ENCODE measurements at regions not wholly inside any gene's neighbourhood (a gene's known extent, or its start where the extent isn't known, plus 50 kb on each side); places are given as distances from the start of the nearest gene placed in this dataset.
A peak's percentile ranks its signal among the peaks of the same experiment; 100 is the strongest.

DNA sequence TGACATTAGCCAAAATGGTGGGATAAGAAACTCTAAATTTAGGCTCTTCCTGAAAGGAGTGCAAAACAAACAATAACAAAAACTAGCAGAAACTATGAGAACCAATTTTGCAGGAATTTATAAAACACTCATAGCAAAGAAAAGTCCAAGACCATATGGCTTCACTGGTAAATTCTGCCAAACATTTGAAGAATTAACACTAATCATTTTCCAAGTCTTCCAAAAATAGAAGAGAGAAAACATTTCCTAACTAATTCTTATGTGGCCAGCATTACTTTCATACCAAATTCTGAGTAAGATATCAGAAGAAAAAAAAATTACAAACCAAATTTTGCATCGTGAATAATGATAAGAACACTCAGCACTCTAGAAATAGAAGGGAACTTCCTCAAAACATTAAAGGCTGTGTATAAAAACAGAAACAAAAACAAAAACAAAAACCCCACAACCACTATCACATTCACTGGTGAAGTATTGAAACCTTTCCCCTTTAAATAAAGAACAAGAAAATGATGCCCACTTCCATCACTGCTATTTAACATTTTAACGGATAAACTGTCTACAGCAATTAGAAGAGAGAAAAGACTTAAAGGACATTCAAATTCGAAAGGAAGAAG is 524.3 kb upstream of the GALNTL6 start:
- WGBS, 2 donors = 54 to 56% methylated on average over 3 of the region's 3 CpGs
- intact Hi-C loops (cut with DNase I; ENCODE audit: low total_unique reads) = no loop called here
- H3K27me3 ChIP-seq = no peaks in the 10 kb centered on the region
- TF ChIP-seq POLR2A (IDR thresholded peaks at IDR 0.05) (no peak), CTCF (IDR thresholded peaks at IDR 0.05) (no peak)
- H3K9me3 ChIP-seq = no peaks in the 10 kb centered on the region
- no peaks in the 10 kb centered on the region for H3K4me1 ChIP-seq
- no peak overlapping the region for H3K4me3 ChIP-seq
- H3K36me3 ChIP-seq (ENCODE audit: low read depth, missing control alignments) = no peaks in the 10 kb centered on the region
- no peak overlapping the region for H3K27ac ChIP-seq
- DNase-seq = no peak

DNA sequence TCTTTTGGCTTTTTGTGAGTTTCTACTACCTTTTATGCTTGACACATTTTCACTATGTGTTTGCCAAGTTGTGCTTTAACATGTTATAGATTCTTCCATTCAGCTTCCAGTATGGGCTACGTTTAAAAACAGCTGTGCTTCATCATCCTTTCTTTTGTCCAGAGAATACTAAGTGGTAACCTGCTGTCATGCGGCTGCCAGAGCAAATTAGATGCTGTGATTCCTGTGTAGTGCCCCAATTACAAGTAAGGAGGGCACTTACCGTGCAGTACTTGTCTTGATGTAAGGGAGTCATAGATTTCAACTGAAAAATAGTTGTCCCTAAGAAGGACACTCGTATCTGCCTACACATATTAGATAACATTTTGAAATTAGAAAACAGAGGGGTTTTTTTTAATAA is 531.8 kb upstream of the GALNTL6 start:
- TF ChIP-seq POLR2A (IDR thresholded peaks at IDR 0.05) = no peak
- TF ChIP-seq CTCF (IDR thresholded peaks at IDR 0.05) = no peak
- no peak for DNase-seq

DNA sequence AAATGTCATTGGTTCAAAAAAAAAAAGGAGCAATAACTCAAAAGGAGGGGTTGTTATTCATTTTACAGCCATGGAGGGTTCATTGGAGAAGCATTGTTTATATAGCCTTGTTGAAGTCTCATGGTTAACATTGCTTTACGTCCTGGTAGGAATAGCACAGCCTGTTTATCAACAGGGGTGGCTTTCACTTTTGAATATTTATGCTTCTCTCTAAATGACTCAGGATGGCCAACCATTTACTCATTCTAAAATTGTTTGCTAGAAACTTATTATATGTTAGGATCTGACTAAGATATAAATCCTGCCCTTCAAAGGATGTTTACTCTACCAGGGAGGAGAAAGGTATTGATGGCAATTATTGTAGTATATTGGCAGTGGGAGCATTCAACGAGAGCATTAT is 534.1 kb upstream of the GALNTL6 start:
- Histone ChIP-seq H3K36me3 (ENCODE audit: low read depth, missing control alignments) (no peaks in the 10 kb centered on the region), H3K9me3 (no peaks in the 10 kb centered on the region), H3K27ac (no peak overlapping the region), H3K27me3 (no peaks in the 10 kb centered on the region), H3K4me1 (no peaks in the 10 kb centered on the region), H3K4me3 (no peak overlapping the region)
- WGBS, 2 donors = 72 to 86% methylated on average over 2 of the region's 2 CpGs
- DNase-seq = no peak
- intact Hi-C loops (cut with DNase I; ENCODE audit: low total_unique reads) = no loop called here
- TF ChIP-seq CTCF (IDR thresholded peaks at IDR 0.05) (no peak), POLR2A (IDR thresholded peaks at IDR 0.05) (no peak)

More for the DNA sequence above, 531.8 kb upstream of the GALNTL6 start:
- no peaks in the 10 kb centered on the region for H3K36me3 ChIP-seq (ENCODE audit: low read depth, missing control alignments)
- H3K9me3 ChIP-seq = no peaks in the 10 kb centered on the region
- no peak overlapping the region for H3K4me3 ChIP-seq
- intact Hi-C loops (cut with DNase I; ENCODE audit: low total_unique reads) = no loop called here
- no peaks in the 10 kb centered on the region for H3K27me3 ChIP-seq
- 52% methylated on average over 4 of the region's 4 CpGs for WGBS, 2 donors
- H3K4me1 ChIP-seq = no peaks in the 10 kb centered on the region
- no peak overlapping the region for H3K27ac ChIP-seq

DNA sequence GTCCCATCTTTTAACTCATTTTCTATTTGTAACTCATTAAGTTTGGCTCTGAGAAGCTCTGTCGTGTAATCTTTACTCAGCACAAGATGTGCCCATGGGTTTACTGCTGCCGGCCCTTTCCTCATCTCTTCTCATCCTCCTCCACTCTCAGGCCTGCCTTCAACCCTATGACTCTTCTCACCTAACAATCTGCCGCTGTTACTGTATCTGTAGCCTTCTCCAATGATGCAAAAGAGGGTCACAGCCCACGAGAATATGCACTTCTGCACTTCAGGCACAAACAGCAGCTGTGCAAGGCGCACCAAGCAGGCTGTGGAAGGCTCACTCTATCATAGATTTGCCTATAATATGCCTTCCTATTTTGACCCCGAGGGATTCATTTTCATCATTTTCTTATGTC is 546.5 kb upstream of the GALNTL6 start:
- Histone ChIP-seq H3K36me3 (ENCODE audit: low read depth, missing control alignments) (no peaks in the 10 kb centered on the region), H3K4me3 (no peak overlapping the region), H3K4me1 (no peaks in the 10 kb centered on the region), H3K9me3 (no peaks in the 10 kb centered on the region), H3K27ac (peak overlapping the region in 1 of 2 donors; percentile 57), H3K27me3 (no peaks in the 10 kb centered on the region)
- intact Hi-C loops (cut with DNase I; ENCODE audit: low total_unique reads) = no loop called here
- peak; percentile 71 for DNase-seq
- WGBS, 2 donors = 30 to 42% methylated on average over 6 of the region's 6 CpGs
- TF ChIP-seq CTCF (IDR thresholded peaks at IDR 0.05) (no peak), POLR2A (IDR thresholded peaks at IDR 0.05) (no peak)

GRCh38 chr4:171265190-171265818 is 547.9 kb upstream of the GALNTL6 start:
- H3K9me3 ChIP-seq = no peaks in the 10 kb centered on the region
- no peak overlapping the region for H3K4me3 ChIP-seq
- 58 to 71% methylated on average over 1 of the region's 1 CpG for WGBS, 2 donors
- no peaks in the 10 kb centered on the region for H3K27me3 ChIP-seq
- H3K4me1 ChIP-seq = no peaks in the 10 kb centered on the region
- TF ChIP-seq CTCF (IDR thresholded peaks at IDR 0.05) = no peak
- no peak for TF ChIP-seq POLR2A (IDR thresholded peaks at IDR 0.05)
- DNase-seq = no peak
- H3K27ac ChIP-seq = peak overlapping the region in 1 of 2 donors; percentile 4
- intact Hi-C loops (cut with DNase I; ENCODE audit: low total_unique reads) = no loop called here
- H3K36me3 ChIP-seq (ENCODE audit: low read depth, missing control alignments) = no peaks in the 10 kb centered on the region

Measured in testis (tissue), 2 donors.